Neural cell (in vitro differentiated cells): ENCODE measurements at regions not wholly inside any gene's neighbourhood (a gene's known extent, or its start where the extent isn't known, plus 50 kb on each side); places are given as distances from the start of the nearest gene placed in this dataset.

Source experiments
- H2AFZ ChIP-seq: fragments of 200-600, 300-800 bp; sonication (generic), shearing (Covaris generic); 2 replicates; pipeline ENCODE4 v1.6.0; 2014; ENCODE audit warnings: low read depth, mild to moderate bottlenecking, antibody characterized with exemption, low read length, moderate library complexity
- H3F3A ChIP-seq: fragments of 200-600 bp; shearing (Covaris generic); 2 replicates; pipeline ENCODE4 v1.6.1; 2016; ENCODE audit warnings: mild to moderate bottlenecking, moderate library complexity, mixed read lengths, antibody characterized with exemption, low read length; ENCODE audit not compliant: insufficient read depth, poor library complexity, severe bottlenecking
- H3K27ac ChIP-seq: fragments of 200-600, 300-800 bp; sonication (generic), shearing (Covaris generic); 2 replicates; pipeline ENCODE4 v1.5.1; 2014; ENCODE audit warnings: mild to moderate bottlenecking, low read length, moderate library complexity
- H3K27me3 ChIP-seq: fragments of 300-800, 200-600 bp; sonication (generic), shearing (Covaris generic); 2 replicates; pipeline ENCODE4 v1.6.0; 2014; ENCODE audit warnings: mild to moderate bottlenecking, low read depth, low read length, moderate library complexity; ENCODE audit not compliant: insufficient read depth
- H3K36me3 ChIP-seq: fragments of 300-800, 200-600 bp; sonication (generic), shearing (Covaris generic); 2 replicates; pipeline ENCODE4 v1.5.1; 2014; ENCODE audit warnings: mild to moderate bottlenecking, antibody characterized with exemption, low read length, moderate library complexity; ENCODE audit not compliant: insufficient read depth
- H3K4me2 ChIP-seq: fragments of 300-800, 200-600 bp; sonication (generic), shearing (Covaris generic); 2 replicates; pipeline ENCODE4 v1.6.0; 2014; ENCODE audit warnings: mild to moderate bottlenecking, low read length
- H3K4me3 ChIP-seq: fragments of 300-800, 200-600 bp; sonication (generic), shearing (Covaris generic); 2 replicates; pipeline ENCODE4 v1.5.1; 2014; ENCODE audit warnings: mild to moderate bottlenecking, low read length, moderate library complexity
- H3K79me2 ChIP-seq: fragments of 200-600 bp; shearing (Covaris generic); replicated peaks from 2 replicates; pipeline ENCODE4 v1.6.0; 2014; ENCODE audit warnings: mild to moderate bottlenecking, low read length, moderate library complexity; ENCODE audit not compliant: insufficient read depth
- H3K9ac ChIP-seq: fragments of 300-800, 200-600 bp; sonication (generic), shearing (Covaris generic); 2 replicates; pipeline ENCODE4 v1.6.1; 2016; ENCODE audit warnings: mild to moderate bottlenecking, low read length, mixed read lengths
- H3K9me2 ChIP-seq: fragments of 200-600 bp; shearing (Covaris generic); 2 replicates; pipeline ENCODE4 v1.6.1; 2016; ENCODE audit warnings: mild to moderate bottlenecking, low read length, mixed read lengths; ENCODE audit not compliant: insufficient read depth
- H3K9me3 ChIP-seq: fragments of 200-600, 300-800 bp; sonication (generic), shearing (Covaris generic); 2 replicates; pipeline ENCODE4 v1.6.1; 2016; ENCODE audit warnings: mild to moderate bottlenecking, mixed run types, low read length, moderate library complexity, mixed read lengths
- H4K20me1 ChIP-seq: fragments of 200-600 bp; shearing (Covaris generic); 2 replicates; pipeline ENCODE4 v1.6.1; 2016; ENCODE audit warnings: mild to moderate bottlenecking, mixed run types; ENCODE audit not compliant: insufficient read depth
- CTCF ChIP-seq: fragments of 450-650 bp; IDR thresholded peaks from 2 replicates; pipeline ENCODE4 v1.5.1; 2014; ENCODE audit warnings: antibody characterized with exemption, mild to moderate bottlenecking, moderate library complexity; ENCODE audit not compliant: poor library complexity, severe bottlenecking
- EP300 ChIP-seq: fragments of 450-650 bp; conservative IDR thresholded peaks from 2 replicates; pipeline ENCODE4 v1.6.1; 2014; ENCODE audit warnings: antibody characterized with exemption, mild to moderate bottlenecking, moderate library complexity; ENCODE audit not compliant: poor library complexity, severe bottlenecking
- EZH2 ChIP-seq: fragments of 200-600, 300-800 bp; shearing (Covaris generic), sonication (generic); IDR thresholded peaks from 2 replicates; pipeline ENCODE4 v1.6.1; 2014; ENCODE audit warnings: antibody characterized with exemption, low read length, borderline replicate concordance, mild to moderate bottlenecking; ENCODE audit not compliant: insufficient read depth, poor library complexity, severe bottlenecking
- MXI1 ChIP-seq: fragments of 450-650 bp; conservative IDR thresholded peaks from 2 replicates; pipeline ENCODE4 v1.6.1; 2014; ENCODE audit warnings: antibody characterized with exemption, mild to moderate bottlenecking; ENCODE audit not compliant: poor library complexity, severe bottlenecking
- POLR2AphosphoS5 ChIP-seq: IDR thresholded peaks from 2 replicates; pipeline ENCODE4 v1.6.1; 2012
- RAD21 ChIP-seq: fragments of 450-650 bp; conservative IDR thresholded peaks from 2 replicates; pipeline ENCODE4 v1.6.1; 2014; ENCODE audit warnings: antibody characterized with exemption, mild to moderate bottlenecking, moderate library complexity
- REST ChIP-seq: IDR thresholded peaks from 2 replicates; pipeline ENCODE4 v1.6.1; 2012; ENCODE audit warnings: borderline replicate concordance
- SMC3 ChIP-seq: fragments of 450-650 bp; conservative IDR thresholded peaks from 2 replicates; pipeline ENCODE4 v1.6.1; 2014; ENCODE audit warnings: antibody characterized with exemption, mild to moderate bottlenecking, moderate library complexity; ENCODE audit not compliant: poor library complexity
- TAF1 ChIP-seq: IDR thresholded peaks from 2 replicates; pipeline ENCODE4 v1.6.1; 2012; ENCODE audit warnings: low read depth

GRCh38 chr21:35239811-35240219 is 190.7 kb upstream of the RUNX1 start:
- no peak for TF ChIP-seq RAD21
- TF ChIP-seq EP300: peak; percentile 15
- no peaks in the 10 kb centered on the region for H3K9me2 ChIP-seq
- no peaks in the 10 kb centered on the region for H3F3A ChIP-seq
- no peak overlapping the region for H2AFZ ChIP-seq
- no peak overlapping the region for H3K9ac ChIP-seq
- peak overlapping the region; percentile 56 for H3K4me3 ChIP-seq
- no peaks in the 10 kb centered on the region for H3K79me2 ChIP-seq
- H3K9me3 ChIP-seq: no peaks in the 10 kb centered on the region
- no peaks in the 10 kb centered on the region for H4K20me1 ChIP-seq
- H3K4me2 ChIP-seq: peak overlapping the region; percentile 74
- H3K36me3 ChIP-seq: no peaks in the 10 kb centered on the region
- H3K27ac ChIP-seq: no peak overlapping the region
- peaks cover 21% of the 10 kb centered on the region for H3K27me3 ChIP-seq

GRCh38 chr21:35238119-35238518 is 189.0 kb upstream of the RUNX1 start:
- Histone ChIP-seq H3K9ac (no peak overlapping the region), H3K27me3 (peaks cover 23% of the 10 kb centered on the region), H3K4me3 (no peak overlapping the region), H3K4me2 (no peak overlapping the region), H3K79me2 (no peaks in the 10 kb centered on the region), H3K27ac (no peak overlapping the region), H4K20me1 (no peaks in the 10 kb centered on the region), H3K9me3 (no peaks in the 10 kb centered on the region), H3F3A (no peaks in the 10 kb centered on the region), H3K36me3 (no peaks in the 10 kb centered on the region), H3K9me2 (no peaks in the 10 kb centered on the region), H2AFZ (no peak overlapping the region)
- TF ChIP-seq POLR2AphosphoS5 (no peak), EP300 (no peak), CTCF (no peak), EZH2 (no peak), MXI1 (no peak)

GRCh38 chr21:35237287-35237686 is 188.2 kb upstream of the RUNX1 start:
- Histone ChIP-seq H3K27ac (no peak overlapping the region), H3K36me3 (no peaks in the 10 kb centered on the region), H3K79me2 (no peaks in the 10 kb centered on the region), H3K4me3 (no peak overlapping the region), H3F3A (no peaks in the 10 kb centered on the region), H3K9me2 (no peaks in the 10 kb centered on the region), H3K4me2 (no peak overlapping the region), H4K20me1 (no peaks in the 10 kb centered on the region), H3K27me3 (peaks cover 23% of the 10 kb centered on the region), H2AFZ (no peak overlapping the region), H3K9me3 (no peaks in the 10 kb centered on the region), H3K9ac (no peak overlapping the region)
- TF ChIP-seq RAD21 (no peak), EP300 (no peak), TAF1 (no peak), SMC3 (no peak), MXI1 (no peak), EZH2 (no peak), CTCF (no peak), POLR2AphosphoS5 (no peak), REST (no peak)
